ENCODE measurements at regions not wholly inside any gene's neighbourhood (a gene's known extent, or its start where the extent isn't known, plus 50 kb on each side); places are given as distances from the start of the nearest gene placed in this dataset.
"Not testable (repeated sequence)": the region's sequence is repeated elsewhere in the genome, so short reads cannot be mapped to it uniquely, and the experiment has no call there.

- H3K4me1 Mint-ChIP-seq (ENCODE audit: low read depth, unreplicated experiment) = no peaks in the 10 kb centered on the region
- TF ChIP-seq, protein P1, sequence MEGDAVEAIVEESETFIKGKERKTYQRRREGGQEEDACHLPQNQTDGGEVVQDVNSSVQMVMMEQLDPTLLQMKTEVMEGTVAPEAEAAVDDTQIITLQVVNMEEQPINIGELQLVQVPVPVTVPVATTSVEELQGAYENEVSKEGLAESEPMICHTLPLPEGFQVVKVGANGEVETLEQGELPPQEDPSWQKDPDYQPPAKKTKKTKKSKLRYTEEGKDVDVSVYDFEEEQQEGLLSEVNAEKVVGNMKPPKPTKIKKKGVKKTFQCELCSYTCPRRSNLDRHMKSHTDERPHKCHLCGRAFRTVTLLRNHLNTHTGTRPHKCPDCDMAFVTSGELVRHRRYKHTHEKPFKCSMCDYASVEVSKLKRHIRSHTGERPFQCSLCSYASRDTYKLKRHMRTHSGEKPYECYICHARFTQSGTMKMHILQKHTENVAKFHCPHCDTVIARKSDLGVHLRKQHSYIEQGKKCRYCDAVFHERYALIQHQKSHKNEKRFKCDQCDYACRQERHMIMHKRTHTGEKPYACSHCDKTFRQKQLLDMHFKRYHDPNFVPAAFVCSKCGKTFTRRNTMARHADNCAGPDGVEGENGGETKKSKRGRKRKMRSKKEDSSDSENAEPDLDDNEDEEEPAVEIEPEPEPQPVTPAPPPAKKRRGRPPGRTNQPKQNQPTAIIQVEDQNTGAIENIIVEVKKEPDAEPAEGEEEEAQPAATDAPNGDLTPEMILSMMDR (IDR thresholded peaks at IDR 0.05; ENCODE audit: unreplicated experiment) = no peak
- H3K4me3 Mint-ChIP-seq (ENCODE audit: low read depth, unreplicated experiment) = no peak overlapping the region
- no TSS peak for BruUV-seq (replicated peaks)
- H3K36me3 Mint-ChIP-seq (ENCODE audit: insufficient read depth, unreplicated experiment) = no peaks in the 10 kb centered on the region
- no peaks in the 10 kb centered on the region for H3K27me3 Mint-ChIP-seq (ENCODE audit: unreplicated experiment)
- DNase-seq = no peak
- intact Hi-C loops (cut with micrococcal nuclease; ENCODE audit: unreplicated experiment) = no loop called here
- peaks cover 2% of the 10 kb centered on the region for H3K9me3 Mint-ChIP-seq (ENCODE audit: low read depth, unreplicated experiment)
- CTCF ChIA-PET = no interaction called here
- no peak overlapping the region for H3K27ac Mint-ChIP-seq (ENCODE audit: unreplicated experiment)
These were observed 356.4 kb downstream of the NR2F1-AS1 start for GRCh38 chr5:93224624-93225023.

DNA sequence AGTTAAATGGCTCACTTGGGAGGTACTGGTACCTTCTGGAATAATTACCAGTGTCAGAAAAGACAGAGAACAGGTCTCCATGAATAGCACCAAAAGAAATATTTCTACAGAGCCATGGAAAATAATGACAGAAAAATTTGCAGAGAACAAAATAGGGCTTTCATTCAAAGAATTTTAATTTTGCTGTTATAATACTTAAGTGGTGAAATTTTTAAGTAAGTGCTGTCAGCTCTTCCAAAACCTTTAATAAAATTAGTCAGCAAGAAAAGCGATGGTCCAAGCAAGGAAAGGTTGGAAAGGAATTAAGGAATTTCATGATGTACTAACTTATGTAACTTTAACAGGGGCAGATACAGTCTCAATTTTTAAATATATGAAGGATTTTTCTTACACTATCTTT, 359.2 kb downstream of the NR2F1-AS1 start:
- no peaks in the 10 kb centered on the region for H3K4me1 Mint-ChIP-seq (ENCODE audit: low read depth, unreplicated experiment)
- DNase-seq = no peak
- no peaks in the 10 kb centered on the region for H3K27me3 Mint-ChIP-seq (ENCODE audit: unreplicated experiment)
- no TSS peak for BruUV-seq (replicated peaks)
- intact Hi-C loops (cut with micrococcal nuclease; ENCODE audit: unreplicated experiment) = no loop called here
- TF ChIP-seq, protein P1 (IDR thresholded peaks at IDR 0.05; ENCODE audit: unreplicated experiment) = no peak
- CTCF ChIA-PET = no interaction called here
- H3K9me3 Mint-ChIP-seq (ENCODE audit: low read depth, unreplicated experiment) = no peaks in the 10 kb centered on the region
- no peak overlapping the region for H3K27ac Mint-ChIP-seq (ENCODE audit: unreplicated experiment)
- no peaks in the 10 kb centered on the region for H3K36me3 Mint-ChIP-seq (ENCODE audit: insufficient read depth, unreplicated experiment)
- no peak overlapping the region for H3K4me3 Mint-ChIP-seq (ENCODE audit: low read depth, unreplicated experiment)

DNA sequence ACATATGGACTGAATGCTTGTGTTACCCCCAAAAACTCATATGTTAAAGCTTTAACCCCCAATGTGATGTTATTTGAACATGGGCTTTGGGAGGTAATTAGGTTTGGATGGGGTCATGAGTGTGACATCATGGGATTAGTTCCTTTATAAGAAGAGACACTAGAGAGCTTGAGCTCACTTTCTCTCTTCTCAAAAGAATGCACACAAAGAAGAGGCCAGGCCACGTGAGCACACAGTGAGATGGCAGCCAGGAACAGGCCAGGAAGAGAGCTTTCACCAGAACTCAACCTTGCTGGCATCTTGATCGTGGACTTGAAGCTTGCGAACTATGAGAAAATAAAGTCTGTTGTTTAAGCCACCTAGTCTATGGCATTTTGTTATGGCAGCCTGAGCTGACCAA, 360.6 kb downstream of the NR2F1-AS1 start:
- no peaks in the 10 kb centered on the region for H3K36me3 Mint-ChIP-seq (ENCODE audit: insufficient read depth, unreplicated experiment)
- no TSS peak for BruUV-seq (replicated peaks)
- TF ChIP-seq, protein P1 (IDR thresholded peaks at IDR 0.05; ENCODE audit: unreplicated experiment) = no peak
- H3K27me3 Mint-ChIP-seq (ENCODE audit: unreplicated experiment) = no peaks in the 10 kb centered on the region
- no peak for DNase-seq
- intact Hi-C loops (cut with micrococcal nuclease; ENCODE audit: unreplicated experiment) = no loop called here
- H3K4me3 Mint-ChIP-seq (ENCODE audit: low read depth, unreplicated experiment) = no peak overlapping the region
- CTCF ChIA-PET = no interaction called here
- no peaks in the 10 kb centered on the region for H3K9me3 Mint-ChIP-seq (ENCODE audit: low read depth, unreplicated experiment)
- no peak overlapping the region for H3K27ac Mint-ChIP-seq (ENCODE audit: unreplicated experiment)
- no peaks in the 10 kb centered on the region for H3K4me1 Mint-ChIP-seq (ENCODE audit: low read depth, unreplicated experiment)

DNA sequence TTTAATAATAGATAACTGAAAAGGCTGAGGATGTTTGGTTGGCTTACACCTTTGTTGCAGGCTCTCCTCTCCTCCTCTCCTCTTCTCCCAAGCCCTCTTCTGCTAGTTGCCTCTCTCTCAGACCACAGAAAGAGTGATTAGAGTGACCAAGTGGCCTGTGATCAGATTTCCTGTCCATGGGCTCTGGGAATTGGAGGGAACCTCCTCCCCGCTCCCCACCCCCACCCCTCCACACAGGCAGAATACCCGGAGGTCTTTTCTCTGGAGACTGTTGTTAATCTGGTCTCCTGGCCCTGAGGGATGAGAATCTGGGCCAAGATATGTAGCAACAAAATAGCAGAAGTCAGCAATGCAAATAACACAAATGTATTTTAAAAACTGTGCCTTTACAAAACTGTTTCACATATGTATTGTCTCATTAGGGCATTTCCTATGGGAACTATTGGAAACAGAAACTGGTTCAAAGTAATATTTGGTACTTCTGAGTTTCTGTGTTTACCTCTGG, 361.3 kb downstream of the NR2F1-AS1 start:
- CTCF ChIA-PET = no interaction called here
- Mint-ChIP-seq H3K4me3 (ENCODE audit: low read depth, unreplicated experiment) (no peak overlapping the region), H3K27me3 (ENCODE audit: unreplicated experiment) (no peaks in the 10 kb centered on the region), H3K36me3 (ENCODE audit: insufficient read depth, unreplicated experiment) (no peaks in the 10 kb centered on the region), H3K27ac (ENCODE audit: unreplicated experiment) (no peak overlapping the region), H3K9me3 (ENCODE audit: low read depth, unreplicated experiment) (no peaks in the 10 kb centered on the region), H3K4me1 (ENCODE audit: low read depth, unreplicated experiment) (no peaks in the 10 kb centered on the region)
- BruUV-seq (replicated peaks) = no TSS peak
- no peak for DNase-seq
- intact Hi-C loops (cut with micrococcal nuclease; ENCODE audit: unreplicated experiment) = no loop called here
- TF ChIP-seq, protein P1 (IDR thresholded peaks at IDR 0.05; ENCODE audit: unreplicated experiment) = no peak

DNA sequence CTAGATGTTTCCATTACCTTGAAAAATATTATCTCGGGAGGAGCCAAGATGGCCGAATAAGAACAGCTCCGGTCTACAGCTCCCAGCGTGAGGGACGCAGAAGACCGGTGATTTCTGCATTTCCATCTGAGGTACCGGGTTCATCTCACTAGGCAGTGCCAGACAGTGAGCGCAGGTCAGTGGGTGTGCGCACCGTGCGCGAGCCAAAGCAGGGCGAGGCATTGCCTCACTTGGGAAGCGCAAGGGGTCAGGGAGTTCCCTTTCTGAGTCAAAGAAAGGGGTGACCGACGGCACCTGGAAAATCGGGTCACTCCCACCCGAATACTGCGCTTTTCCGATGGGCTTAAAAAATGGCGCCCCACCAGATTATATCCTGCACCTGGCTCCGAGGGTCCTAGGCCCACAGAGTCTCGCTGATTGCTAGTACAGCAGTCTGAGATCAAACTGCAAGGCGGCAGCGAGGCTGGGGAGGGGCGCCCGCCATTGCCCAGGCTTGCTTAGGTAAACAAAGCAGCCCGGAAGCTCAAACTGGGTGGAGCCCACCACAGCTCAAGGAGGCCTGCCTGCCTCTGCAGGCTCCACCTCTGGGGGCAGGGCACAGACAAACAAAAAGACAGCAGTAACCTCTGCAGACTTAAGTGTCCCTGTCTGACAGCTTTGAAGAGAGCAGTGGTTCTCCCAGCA, 367.8 kb downstream of the NR2F1-AS1 start:
- H3K27me3 Mint-ChIP-seq (ENCODE audit: unreplicated experiment); H3K4me3 Mint-ChIP-seq (ENCODE audit: low read depth, unreplicated experiment); intact Hi-C loops (cut with micrococcal nuclease; ENCODE audit: unreplicated experiment); H3K9me3 Mint-ChIP-seq (ENCODE audit: low read depth, unreplicated experiment); BruUV-seq (replicated peaks); CTCF ChIA-PET; H3K36me3 Mint-ChIP-seq (ENCODE audit: insufficient read depth, unreplicated experiment); DNase-seq; H3K4me1 Mint-ChIP-seq (ENCODE audit: low read depth, unreplicated experiment); H3K27ac Mint-ChIP-seq (ENCODE audit: unreplicated experiment): not testable (repeated sequence)
